Testis (tissue), 2 donors: ENCODE measurements at regions not wholly inside any gene's neighbourhood (a gene's known extent, or its start where the extent isn't known, plus 50 kb on each side); places are given as distances from the start of the nearest gene placed in this dataset.

Experiments
- DNase-seq: peaks from one replicate; pipeline ENCODE4 v3.0.0-alpha.2; 2019
- H3K27ac ChIP-seq, 2 donors: fragments of 200-600 bp; sonication (generic); one replicate each; pipeline ENCODE4 v1.5.1; 2019
- H3K27me3 ChIP-seq: fragments of 200-600 bp; sonication (generic); one replicate; pipeline ENCODE4 v1.5.1; 2019
- H3K36me3 ChIP-seq: fragments of 200-600 bp; sonication (generic); one replicate; pipeline ENCODE4 v1.5.1; 2017; ENCODE audit warnings: low read depth; ENCODE audit errors: missing control alignments
- H3K4me1 ChIP-seq: fragments of 200-600 bp; sonication (generic); one replicate; pipeline ENCODE4 v1.5.1; 2019
- H3K4me3 ChIP-seq, 2 donors: fragments of 200-600 bp; sonication (generic); one replicate each; pipeline ENCODE4 v1.5.1; 2017 to 2019
- H3K9me3 ChIP-seq: fragments of 200-600 bp; sonication (generic); one replicate; pipeline ENCODE4 v1.5.1; 2017
- CTCF ChIP-seq, 3 experiments: fragments of 450-650 bp in 2 of 3; fragments of 200-600 bp in 1 of 3; sonication (generic) in 1 of 3; IDR thresholded peaks; one replicate each; pipeline ENCODE4 v1.5.1; 2016 to 2019; ENCODE audit warnings: antibody characterized with exemption in 3 of 3, mild to moderate bottlenecking in 2 of 3, moderate library complexity in 1 of 3
- POLR2A ChIP-seq: fragments of 450-650 bp; IDR thresholded peaks from one replicate; pipeline ENCODE4 v1.6.1; 2017; ENCODE audit warnings: antibody characterized with exemption, mild to moderate bottlenecking, moderate library complexity
- WGBS, 2 donors: methylation state at CpG; one replicate each; pipeline ENCODE4 v1.1.5; 2018; 5-methylcytosine and 5-hydroxymethylcytosine counted together
- intact Hi-C: fragments of 100-400 bp; cut with DNase I; formaldehyde crosslinking; loops from one replicate; pipeline ENCODE4 v1.15.1; 2023; ENCODE audit warnings: low total_unique reads

- intact Hi-C loops, result no loop called here
- no peak overlapping the region for H3K4me3 ChIP-seq
- WGBS, 2 donors, result 84 to 87% methylated on average over 4 of the region's 4 CpGs
- H3K36me3 ChIP-seq, result no peaks in the 10 kb centered on the region
- H3K9me3 ChIP-seq, result no peaks in the 10 kb centered on the region
- TF ChIP-seq CTCF (IDR thresholded peaks at IDR 0.05), result peak in 1 of 3 experiments; percentile 27
- no peak for TF ChIP-seq POLR2A
- H3K27me3 ChIP-seq, result no peaks in the 10 kb centered on the region
- H3K27ac ChIP-seq, result no peak overlapping the region
- DNase-seq, result no peak
- H3K4me1 ChIP-seq, result no peaks in the 10 kb centered on the region
These were observed 209.5 kb upstream of the SUCLG2 start for GRCh38 chr3:67863869-67864268.

GRCh38 chr3:67860429-67860828 is 206.0 kb upstream of the SUCLG2 start:
- 83 to 96% methylated on average over 3 of the region's 3 CpGs for WGBS, 2 donors

GRCh38 chr3:67858492-67858891 is 204.1 kb upstream of the SUCLG2 start:
- intact Hi-C loops, result no loop called here
- no peaks in the 10 kb centered on the region for H3K4me1 ChIP-seq
- DNase-seq, result no peak
- TF ChIP-seq CTCF (IDR thresholded peaks at IDR 0.05), result no peak
- TF ChIP-seq POLR2A, result no peak
- H3K9me3 ChIP-seq, result no peaks in the 10 kb centered on the region
- no peak overlapping the region for H3K4me3 ChIP-seq
- H3K36me3 ChIP-seq, result no peaks in the 10 kb centered on the region
- no peaks in the 10 kb centered on the region for H3K27me3 ChIP-seq
- H3K27ac ChIP-seq, result no peak overlapping the region

More at GRCh38 chr3:67860429-67860828, 206.0 kb upstream of the SUCLG2 start:
- Histone ChIP-seq H3K9me3 (no peaks in the 10 kb centered on the region), H3K36me3 (no peaks in the 10 kb centered on the region), H3K27ac (no peak overlapping the region), H3K4me3 (no peak overlapping the region), H3K4me1 (no peaks in the 10 kb centered on the region), H3K27me3 (no peaks in the 10 kb centered on the region)
- no peak for TF ChIP-seq POLR2A
- TF ChIP-seq CTCF (IDR thresholded peaks at IDR 0.05), result no peak
- intact Hi-C loops, result no loop called here
- DNase-seq, result no peak

- 90 to 92% methylated on average over 7 of the region's 7 CpGs for WGBS, 2 donors
- intact Hi-C loops, result no loop called here
- H3K4me1 ChIP-seq, result no peaks in the 10 kb centered on the region
- no peaks in the 10 kb centered on the region for H3K27me3 ChIP-seq
- no peak for DNase-seq
- no peak overlapping the region for H3K4me3 ChIP-seq
- no peak for TF ChIP-seq CTCF (IDR thresholded peaks at IDR 0.05)
- no peak for TF ChIP-seq POLR2A
- no peak overlapping the region for H3K27ac ChIP-seq
- no peaks in the 10 kb centered on the region for H3K9me3 ChIP-seq
- no peaks in the 10 kb centered on the region for H3K36me3 ChIP-seq
These were observed 202.3 kb upstream of the SUCLG2 start for GRCh38 chr3:67856718-67857117.

- DNase-seq, result no peak
- Histone ChIP-seq H3K27ac (no peak overlapping the region), H3K9me3 (no peaks in the 10 kb centered on the region), H3K4me1 (no peaks in the 10 kb centered on the region), H3K4me3 (no peak overlapping the region), H3K27me3 (no peaks in the 10 kb centered on the region), H3K36me3 (no peaks in the 10 kb centered on the region)
- 89 to 90% methylated on average over 1 of the region's 1 CpG for WGBS, 2 donors
- TF ChIP-seq POLR2A (no peak), CTCF (IDR thresholded peaks at IDR 0.05) (no peak)
- intact Hi-C loops, result no loop called here
These were observed 200.3 kb upstream of the SUCLG2 start for GRCh38 chr3:67854663-67855062.
